ENCODE measurements at regions not wholly inside any gene's neighbourhood (a gene's known extent, or its start where the extent isn't known, plus 50 kb on each side); places are given as distances from the start of the nearest gene placed in this dataset.
A peak's percentile ranks its signal among the peaks of the same experiment; 100 is the strongest.

DNA sequence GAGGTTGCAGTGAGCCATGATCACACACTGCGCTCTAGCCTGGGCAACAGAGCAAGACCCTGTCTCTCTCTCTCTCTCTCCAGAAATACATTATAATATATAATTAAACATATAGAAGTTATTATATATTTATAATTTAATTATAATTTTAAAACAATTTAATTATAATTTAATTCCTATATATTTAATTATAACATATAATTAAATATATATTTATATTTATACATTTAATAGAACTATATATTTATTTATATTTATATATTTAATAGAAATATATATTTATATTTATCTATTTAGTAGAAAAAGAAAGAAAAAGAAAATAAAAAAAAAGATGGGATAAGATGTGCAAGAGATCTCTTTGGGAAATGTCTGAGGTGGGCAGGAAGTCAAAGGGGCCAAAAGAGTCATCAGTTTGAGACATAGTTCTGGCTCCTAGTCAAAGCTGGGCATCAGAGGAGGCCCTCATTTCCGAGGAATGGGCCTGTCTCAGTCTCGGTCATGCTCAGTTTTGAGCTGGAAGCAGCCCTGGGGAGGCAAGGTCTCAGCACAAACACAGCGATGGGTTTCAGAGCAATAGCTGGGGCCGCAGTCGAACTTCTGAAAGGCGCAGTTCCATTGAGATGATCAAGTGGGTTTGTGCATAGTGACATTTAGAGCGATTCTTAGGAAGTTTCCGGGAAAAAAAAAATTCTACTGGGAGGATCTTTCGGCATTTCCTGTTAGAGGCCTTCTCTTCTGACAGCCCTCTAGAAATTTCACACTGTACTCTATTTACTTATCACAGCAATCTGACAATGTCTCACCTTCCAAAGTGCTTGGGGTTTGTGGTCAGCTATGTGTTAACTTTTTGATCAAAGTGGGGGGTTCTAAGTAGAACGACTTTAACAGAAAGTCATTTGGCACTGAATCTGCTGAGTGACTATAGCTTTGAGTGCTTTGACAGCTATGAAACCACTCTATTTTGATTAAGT, 58.7 kb upstream of the GZMB start:
- DNase-seq: peak; percentile 12

DNA sequence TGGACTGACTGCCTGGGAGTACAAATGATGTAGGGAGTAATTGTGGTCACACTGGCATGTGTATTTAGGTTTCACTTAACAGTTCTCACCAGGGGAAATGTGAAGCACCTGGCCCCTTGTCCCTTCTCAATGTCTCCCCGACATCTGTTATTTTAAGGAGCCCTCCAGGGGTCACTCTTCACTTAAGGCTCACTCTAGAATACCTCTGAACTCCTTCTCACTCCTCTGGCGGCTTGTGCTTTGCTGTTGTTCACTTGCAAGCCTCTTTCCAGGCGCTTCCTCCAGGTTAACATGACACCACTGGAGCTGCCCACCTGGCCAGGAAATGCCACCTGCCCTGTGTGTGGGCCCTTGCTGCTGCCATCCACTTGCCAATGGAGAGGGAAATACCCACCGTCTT, 56.5 kb upstream of the GZMB start:
- DNase-seq: no peak

DNA sequence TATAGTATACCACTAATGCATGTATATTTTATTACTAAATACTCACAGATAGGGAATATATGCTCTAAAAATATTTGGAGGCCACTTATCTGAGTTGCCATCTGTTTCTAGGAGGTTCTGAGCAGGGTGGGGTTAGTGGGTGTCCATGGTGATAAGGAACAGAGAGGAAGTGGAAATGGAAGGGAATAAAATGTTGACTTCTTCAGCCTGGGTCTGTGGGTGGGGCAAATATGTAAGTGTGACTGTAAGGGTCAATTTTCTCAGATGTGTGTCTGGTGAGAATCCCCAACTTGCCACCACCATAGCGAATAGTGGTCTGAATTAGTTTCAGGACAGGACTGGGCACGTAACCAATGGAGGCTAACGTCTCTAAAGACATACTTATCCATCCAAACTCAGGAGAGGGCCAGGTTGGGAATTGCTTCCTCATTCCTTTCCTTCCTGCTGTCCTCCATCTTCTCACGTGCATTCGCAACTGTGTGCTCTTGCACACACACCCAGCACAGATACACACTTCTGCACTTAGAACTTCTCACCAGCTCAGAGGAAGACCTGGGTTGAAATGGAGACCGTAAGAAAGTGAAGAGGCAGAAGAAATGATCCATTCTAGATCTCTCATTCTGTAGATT, 54.2 kb upstream of the GZMB start:
- no peak for DNase-seq

All from KG1 (cell line).